ES-I3 (cell line): ENCODE measurements at regions not wholly inside any gene's neighbourhood (a gene's known extent, or its start where the extent isn't known, plus 50 kb on each side); places are given as distances from the start of the nearest gene placed in this dataset.
A peak's percentile ranks its signal among the peaks of the same experiment; 100 is the strongest.
"Not testable (repeated sequence)": the region's sequence is repeated elsewhere in the genome, so short reads cannot be mapped to it uniquely, and the experiment has no call there.

Experiments
- H3K36me3 ChIP-seq: 2 replicates; pipeline ENCODE4 v1.6.1; 2013; ENCODE audit warnings: mild to moderate bottlenecking, low read length, control low read depth, moderate library complexity; ENCODE audit not compliant: insufficient read depth
- H3K4me1 ChIP-seq: 2 replicates; pipeline ENCODE4 v1.6.1; 2013; ENCODE audit warnings: mild to moderate bottlenecking, control low read depth, low read length; ENCODE audit not compliant: insufficient read depth
- H3K9ac ChIP-seq: 2 replicates; pipeline ENCODE4 v1.6.1; 2013; ENCODE audit warnings: low read depth, mild to moderate bottlenecking, low read length, moderate library complexity
- H3K9me3 ChIP-seq: 2 replicates; pipeline ENCODE4 v1.6.1; 2013; ENCODE audit warnings: mild to moderate bottlenecking, low read length, moderate library complexity; ENCODE audit not compliant: control insufficient read depth, insufficient read depth

GRCh38 chr17:77528516-77529327, 388.0 kb downstream of the SEC14L1 start:
- Histone ChIP-seq H3K4me1 (no peaks in the 10 kb centered on the region), H3K36me3 (no peaks in the 10 kb centered on the region), H3K9ac (peak overlapping the region; percentile 80), H3K9me3 (peaks cover 7% of the 10 kb centered on the region)

- peak overlapping the region; percentile 80; the same call in 1 of the 2 replicates for H3K9ac ChIP-seq
- H3K36me3 ChIP-seq: no peaks in the 10 kb centered on the region
- no peaks in the 10 kb centered on the region for H3K4me1 ChIP-seq
- H3K9me3 ChIP-seq: peaks cover 7% of the 10 kb centered on the region
Observed at GRCh38 chr17:77529328-77529650, 388.5 kb downstream of the SEC14L1 start.

- H3K9ac ChIP-seq: no peak overlapping the region
- peaks cover 11% of the 10 kb centered on the region for H3K9me3 ChIP-seq
- peaks cover 2% of the 10 kb centered on the region; the same call in 1 of the 2 replicates for H3K4me1 ChIP-seq
- H3K36me3 ChIP-seq: no peaks in the 10 kb centered on the region
Observed at GRCh38 chr17:77530591-77530990, 389.8 kb downstream of the SEC14L1 start.

GRCh38 chr17:77531002-77531401, 390.2 kb downstream of the SEC14L1 start:
- no peaks in the 10 kb centered on the region for H3K36me3 ChIP-seq
- no peak overlapping the region for H3K9ac ChIP-seq
- H3K9me3 ChIP-seq: peaks cover 11% of the 10 kb centered on the region
- H3K4me1 ChIP-seq: peaks cover 2% of the 10 kb centered on the region; the same call in 1 of the 2 replicates

GRCh38 chr17:77531641-77532040, 390.9 kb downstream of the SEC14L1 start:
- Histone ChIP-seq H3K36me3 (no peaks in the 10 kb centered on the region), H3K4me1 (peaks cover 2% of the 10 kb centered on the region; the same call in 1 of the 2 replicates), H3K9ac (no peak overlapping the region), H3K9me3 (peaks cover 7% of the 10 kb centered on the region)

- H3K9ac ChIP-seq, H3K36me3 ChIP-seq, H3K9me3 ChIP-seq, H3K4me1 ChIP-seq: not testable (repeated sequence)
Observed at GRCh38 chr17:77533697-77534096, 392.9 kb downstream of the SEC14L1 start.

GRCh38 chr17:77534137-77534536, 393.4 kb downstream of the SEC14L1 start:
- Histone ChIP-seq H3K9ac (no peak overlapping the region), H3K9me3 (0 out of 2 replicates have a peak, but pooled peaks cover 4% of the 10 kb centered on the region)

GRCh38 chr17:77535435-77535834, 394.7 kb downstream of the SEC14L1 start:
- Histone ChIP-seq H3K9ac (no peak overlapping the region), H3K9me3 (0 out of 2 replicates have a peak, but pooled peaks cover 4% of the 10 kb centered on the region), H3K36me3 (no peaks in the 10 kb centered on the region), H3K4me1 (peaks cover 5% of the 10 kb centered on the region; the same call in 1 of the 2 replicates)

More at GRCh38 chr17:77534137-77534536, 393.4 kb downstream of the SEC14L1 start:
- H3K36me3 ChIP-seq: no peaks in the 10 kb centered on the region
- peaks cover 2% of the 10 kb centered on the region; the same call in 1 of the 2 replicates for H3K4me1 ChIP-seq

GRCh38 chr17:77535892-77536291, 395.1 kb downstream of the SEC14L1 start:
- peaks cover 8% of the 10 kb centered on the region; the same call in 1 of the 2 replicates for H3K4me1 ChIP-seq
- H3K9me3 ChIP-seq: 0 out of 2 replicates have a peak, but pooled peaks cover 4% of the 10 kb centered on the region
- H3K9ac ChIP-seq: no peak overlapping the region
- no peaks in the 10 kb centered on the region for H3K36me3 ChIP-seq

- Histone ChIP-seq H3K4me1 (peaks cover 20% of the 10 kb centered on the region), H3K36me3 (no peaks in the 10 kb centered on the region), H3K9ac (no peak overlapping the region), H3K9me3 (0 out of 2 replicates have a peak, but pooled peaks cover 4% of the 10 kb centered on the region)
Observed at GRCh38 chr17:77537566-77537965, 396.8 kb downstream of the SEC14L1 start.

GRCh38 chr17:77540531-77540930, 399.8 kb downstream of the SEC14L1 start:
- no peaks in the 10 kb centered on the region for H3K36me3 ChIP-seq
- H3K9ac ChIP-seq: no peak overlapping the region
- H3K9me3 ChIP-seq: no peaks in the 10 kb centered on the region
- H3K4me1 ChIP-seq: peaks cover 32% of the 10 kb centered on the region

GRCh38 chr17:77540975-77541374, 400.2 kb downstream of the SEC14L1 start:
- Histone ChIP-seq H3K9ac (peak overlapping the region; percentile 5; the same call in 1 of the 2 replicates), H3K9me3 (no peaks in the 10 kb centered on the region)

GRCh38 chr17:77542011-77542410, 401.2 kb downstream of the SEC14L1 start:
- no peaks in the 10 kb centered on the region for H3K36me3 ChIP-seq
- no peak overlapping the region for H3K9ac ChIP-seq
- H3K4me1 ChIP-seq: peaks cover 32% of the 10 kb centered on the region
- H3K9me3 ChIP-seq: no peaks in the 10 kb centered on the region

More at GRCh38 chr17:77540975-77541374, 400.2 kb downstream of the SEC14L1 start:
- no peaks in the 10 kb centered on the region for H3K36me3 ChIP-seq
- peaks cover 32% of the 10 kb centered on the region for H3K4me1 ChIP-seq

- H3K4me1 ChIP-seq: peaks cover 32% of the 10 kb centered on the region
- no peaks in the 10 kb centered on the region for H3K36me3 ChIP-seq
- no peaks in the 10 kb centered on the region for H3K9me3 ChIP-seq
- H3K9ac ChIP-seq: no peak overlapping the region
Observed at GRCh38 chr17:77542551-77543490, 402.1 kb downstream of the SEC14L1 start.
